ENCODE measurements at regions not wholly inside any gene's neighbourhood (a gene's known extent, or its start where the extent isn't known, plus 50 kb on each side); places are given as distances from the start of the nearest gene placed in this dataset.
"Not testable (repeated sequence)": the region's sequence is repeated elsewhere in the genome, so short reads cannot be mapped to it uniquely, and the experiment has no call there.

DNA sequence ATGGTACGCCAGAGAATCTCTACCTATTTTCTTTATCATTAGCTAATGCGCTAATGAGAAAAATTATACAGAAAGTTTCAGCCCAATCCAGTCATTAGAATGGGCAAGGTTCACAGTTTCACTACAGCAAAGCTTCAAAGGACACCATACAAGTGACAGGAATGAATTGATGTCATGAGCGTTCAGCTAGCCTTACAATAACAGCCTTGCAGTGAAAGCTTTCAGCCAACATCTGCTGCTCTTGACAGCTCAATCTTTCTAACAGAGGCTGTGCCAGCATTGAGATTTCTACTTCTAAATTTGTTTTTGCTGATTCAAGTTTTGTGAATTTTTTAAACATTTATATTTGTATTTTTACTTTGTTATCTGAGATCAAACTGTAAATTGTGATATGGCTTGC, 302.4 kb upstream of the FAM174A start:
- TF ChIP-seq POLR2A (IDR thresholded peaks at IDR 0.05; ENCODE audit: low read depth, low read length), result no peak
- FAIRE-seq (no peak), DNase-seq (ENCODE audit: insufficient read length, low spot score) (no peak)

DNA sequence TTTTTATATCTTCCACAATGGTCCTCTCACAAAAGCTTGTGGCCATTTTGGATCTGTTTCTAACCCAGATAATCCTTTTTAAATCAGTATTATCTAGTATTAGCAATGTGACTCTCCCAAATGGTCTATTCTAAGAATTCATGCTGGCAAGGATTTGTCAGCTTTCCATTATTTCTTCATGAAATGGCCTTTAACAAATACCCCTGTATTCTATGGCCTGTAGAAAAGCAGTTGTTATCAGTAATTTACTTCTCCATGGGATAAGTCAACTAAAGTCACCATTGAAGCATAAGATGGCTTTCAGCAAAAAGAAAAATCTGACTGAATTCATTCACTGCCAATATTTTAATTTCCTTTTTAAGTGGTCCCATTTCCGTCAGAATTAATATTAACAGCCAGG, 346.4 kb upstream of the FAM174A start:
- no peak for TF ChIP-seq POLR2A (IDR thresholded peaks at IDR 0.05; ENCODE audit: low read depth, low read length)
- DNase-seq (ENCODE audit: insufficient read length, low spot score) (no peak), FAIRE-seq (no peak)

DNA sequence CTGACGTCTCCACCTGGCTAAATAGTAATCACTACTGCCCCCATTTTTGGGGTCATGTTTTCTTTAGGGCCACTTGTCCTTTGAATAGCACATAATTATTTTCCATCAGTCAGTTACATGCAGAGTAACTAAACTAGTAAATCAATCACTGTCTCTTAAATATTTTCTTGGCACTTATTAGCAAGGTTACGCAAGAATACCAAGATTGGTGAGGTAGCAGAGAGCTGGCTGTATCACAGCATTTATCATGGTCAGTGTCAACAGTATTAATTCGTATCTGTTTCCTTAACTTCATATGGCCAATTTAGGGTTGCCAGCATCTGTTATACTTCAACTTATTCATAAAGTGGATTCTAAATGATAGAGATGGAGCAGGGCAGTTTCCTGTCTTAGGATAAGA, 346.8 kb upstream of the FAM174A start:
- no peak for TF ChIP-seq POLR2A (IDR thresholded peaks at IDR 0.05; ENCODE audit: low read depth, low read length)
- DNase-seq (ENCODE audit: insufficient read length, low spot score) (no peak), FAIRE-seq (no peak)

DNA sequence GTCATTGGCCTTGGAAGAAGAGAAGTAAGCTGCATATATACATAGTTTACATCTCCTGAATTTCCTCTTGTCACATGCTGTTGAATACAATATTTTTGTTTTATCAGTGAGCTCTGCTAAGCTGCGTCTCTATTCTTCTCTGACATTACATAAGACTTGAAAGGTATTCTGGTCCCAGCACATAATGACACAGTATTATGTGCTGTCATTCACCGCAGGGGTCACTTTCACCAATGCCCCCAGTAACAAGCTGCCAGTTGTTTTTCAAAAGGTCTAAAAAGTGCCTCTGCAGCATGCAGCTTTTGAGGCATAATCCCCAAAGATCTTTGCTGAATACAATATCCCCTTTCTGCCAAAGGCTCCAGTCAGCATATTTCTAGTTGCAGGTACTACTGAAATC, 349.0 kb upstream of the FAM174A start:
- FAIRE-seq (no peak), DNase-seq (ENCODE audit: insufficient read length, low spot score) (no peak)
- no peak for TF ChIP-seq POLR2A (IDR thresholded peaks at IDR 0.05; ENCODE audit: low read depth, low read length)

DNA sequence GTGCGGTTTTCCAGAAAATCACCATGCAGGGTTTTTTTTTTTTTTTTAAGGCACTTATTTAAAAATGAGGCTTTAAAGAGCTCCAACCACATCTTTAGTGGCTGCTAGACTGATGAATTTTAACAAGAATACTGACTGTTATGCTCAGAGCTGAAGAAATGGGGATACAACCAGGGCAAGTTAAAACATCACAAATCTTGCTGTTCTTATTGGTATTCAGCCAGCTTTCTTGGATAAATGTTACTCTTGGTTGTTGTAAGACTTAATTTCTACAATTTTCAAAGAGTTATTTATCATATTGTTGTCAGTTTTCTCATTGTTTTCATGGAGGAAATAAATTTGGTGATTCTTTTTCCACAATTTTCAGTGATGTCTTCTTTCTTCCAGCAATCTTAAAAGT, 352.8 kb upstream of the FAM174A start:
- no peak for TF ChIP-seq POLR2A (IDR thresholded peaks at IDR 0.05; ENCODE audit: low read depth, low read length)
- FAIRE-seq (no peak), DNase-seq (ENCODE audit: insufficient read length, low spot score) (no peak)

DNA sequence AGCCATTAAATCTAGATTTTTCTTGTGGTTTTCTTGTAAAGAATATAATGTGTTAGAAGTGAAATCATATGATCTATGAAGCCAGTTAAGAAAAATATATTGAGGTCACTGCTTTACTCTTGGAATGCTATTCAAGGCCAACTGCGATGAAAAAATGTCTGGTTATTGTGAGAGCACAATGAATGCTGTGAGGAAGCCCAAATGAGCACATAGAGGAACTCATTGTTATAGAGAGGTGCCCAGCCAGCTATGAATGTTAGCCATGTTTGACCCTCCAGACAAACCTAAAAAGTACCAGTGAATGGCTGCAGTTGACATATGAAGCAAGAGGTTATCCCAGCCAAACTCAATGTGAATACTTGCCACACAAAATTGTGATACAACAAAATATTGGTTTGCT, 359.8 kb upstream of the FAM174A start:
- TF ChIP-seq POLR2A (IDR thresholded peaks at IDR 0.05; ENCODE audit: low read depth, low read length), result no peak
- DNase-seq (ENCODE audit: insufficient read length, low spot score), result no peak
- FAIRE-seq, result no peak

DNA sequence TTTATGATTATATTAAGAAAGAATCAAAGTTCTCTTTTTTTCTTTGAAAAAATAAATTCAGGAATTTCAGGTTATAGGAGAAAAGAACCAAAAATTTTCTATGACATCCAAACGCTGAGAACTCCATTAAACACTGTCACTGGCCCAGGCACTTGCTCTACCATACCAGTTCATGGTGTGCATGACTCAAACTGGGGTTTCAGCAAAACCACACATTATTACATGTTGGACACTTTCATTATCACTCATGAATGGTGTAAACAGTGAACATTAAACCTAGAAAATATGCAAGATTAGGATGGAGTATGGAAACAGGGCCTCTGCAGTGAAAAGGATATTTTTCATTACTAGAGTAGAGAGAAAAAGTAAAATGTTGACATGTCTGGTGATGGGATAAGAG, 369.9 kb upstream of the FAM174A start:
- DNase-seq (ENCODE audit: insufficient read length, low spot score) (no peak), FAIRE-seq (no peak)
- no peak for TF ChIP-seq POLR2A (IDR thresholded peaks at IDR 0.05; ENCODE audit: low read depth, low read length)

DNA sequence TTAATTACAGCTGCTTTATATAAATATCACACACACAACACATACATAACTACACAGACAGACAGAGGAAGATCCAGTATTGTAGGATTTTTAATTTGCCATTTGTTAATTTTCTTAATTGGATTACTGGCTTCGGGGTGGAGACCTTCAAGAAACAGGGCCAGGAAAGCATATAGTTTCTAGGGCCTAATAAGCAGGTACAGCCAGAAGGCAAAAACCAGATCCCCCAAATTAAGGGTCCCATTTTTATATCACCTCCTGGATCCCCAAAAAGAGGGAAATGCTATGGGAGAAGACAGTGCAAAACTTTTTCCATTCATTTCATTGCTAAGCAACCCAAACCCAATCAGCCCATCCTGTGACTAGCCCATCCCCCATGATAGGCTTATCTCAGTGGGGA, 373.3 kb upstream of the FAM174A start:
- DNase-seq (ENCODE audit: insufficient read length, low spot score) (no peak), FAIRE-seq (no peak)
- TF ChIP-seq POLR2A (IDR thresholded peaks at IDR 0.05; ENCODE audit: low read depth, low read length), result no peak

DNA sequence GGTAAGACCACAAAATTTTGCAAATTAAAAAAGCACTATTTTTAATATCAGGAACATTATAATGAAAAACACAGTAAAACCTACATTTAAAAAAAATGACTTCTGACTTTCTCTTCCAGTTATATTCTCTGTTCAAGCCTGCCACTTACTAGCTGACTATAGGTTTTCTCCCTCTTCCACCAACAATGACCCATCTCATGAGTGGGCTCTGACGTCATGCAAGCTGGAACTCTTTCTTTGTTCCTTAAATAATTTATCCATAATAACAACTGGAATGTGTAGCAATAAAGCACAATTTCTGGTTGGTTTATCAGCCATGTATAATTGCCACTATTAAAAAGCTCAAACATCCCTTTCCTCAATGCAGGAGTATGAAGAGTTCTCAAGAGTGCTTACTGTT, 378.1 kb upstream of the FAM174A start:
- TF ChIP-seq POLR2A (IDR thresholded peaks at IDR 0.05; ENCODE audit: low read depth, low read length), result no peak
- DNase-seq (ENCODE audit: insufficient read length, low spot score) (no peak), FAIRE-seq (no peak)

DNA sequence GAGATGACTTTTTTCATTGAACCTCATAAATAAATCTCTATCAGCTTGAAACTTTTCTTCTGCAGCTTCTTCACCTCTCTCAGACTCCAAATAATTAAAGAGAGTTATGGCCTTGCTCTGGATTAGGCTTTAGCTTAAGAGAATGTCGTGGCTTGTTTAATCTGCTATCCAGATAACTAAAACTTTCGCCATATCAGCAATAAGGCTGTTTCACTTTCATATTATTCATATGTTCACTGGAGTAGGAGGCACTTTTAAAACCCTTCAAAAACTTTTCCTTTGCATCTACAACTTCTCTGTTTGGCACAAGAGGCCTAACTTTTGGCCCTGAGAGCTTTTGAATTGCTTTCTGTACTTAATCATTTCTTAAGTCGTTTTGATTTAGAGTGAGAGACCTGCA, 386.9 kb upstream of the FAM174A start:
- no peak for DNase-seq (ENCODE audit: insufficient read length, low spot score)
- FAIRE-seq, result no peak
- TF ChIP-seq POLR2A (IDR thresholded peaks at IDR 0.05; ENCODE audit: low read depth, low read length), result no peak

DNA sequence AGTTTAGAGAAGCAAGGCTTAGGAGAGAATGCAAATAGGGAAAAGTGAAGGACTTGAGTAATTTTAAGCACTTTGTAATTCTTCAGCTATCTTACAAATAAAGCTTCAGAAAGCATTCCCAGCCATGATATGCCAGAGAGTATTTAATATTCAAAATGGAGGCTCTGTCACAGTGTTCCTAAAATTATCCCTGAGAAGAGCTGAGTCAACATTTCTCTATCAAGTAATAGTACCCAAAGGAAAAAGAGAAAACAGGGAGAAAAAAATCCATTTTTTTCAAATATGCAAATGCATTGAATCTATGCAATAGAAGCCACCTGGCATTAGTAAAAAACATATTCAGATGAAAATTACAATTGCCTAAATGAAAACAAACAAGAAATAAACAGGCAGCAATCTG, 392.6 kb upstream of the FAM174A start:
- TF ChIP-seq POLR2A (IDR thresholded peaks at IDR 0.05; ENCODE audit: low read depth, low read length), result no peak
- DNase-seq (ENCODE audit: insufficient read length, low spot score) (no peak), FAIRE-seq (no peak)

DNA sequence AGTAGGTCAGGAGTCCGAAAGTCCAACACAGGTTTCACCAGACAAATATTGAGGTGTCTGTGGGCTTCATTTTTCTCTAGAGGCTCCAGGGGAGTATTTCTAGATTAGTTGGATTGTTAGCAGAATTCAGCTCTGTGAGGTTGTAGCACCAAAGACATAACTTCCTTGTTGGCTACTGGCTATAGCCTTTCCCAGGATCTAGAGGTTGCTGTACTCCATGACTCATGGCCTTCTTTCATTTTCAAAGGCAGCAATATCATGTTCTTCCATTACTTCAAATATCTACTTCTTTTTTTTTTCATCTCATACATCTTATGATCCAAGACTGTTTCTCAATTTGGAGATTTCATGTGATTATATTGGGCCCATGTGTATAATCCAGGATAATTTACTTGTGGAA, 404.0 kb upstream of the FAM174A start:
- FAIRE-seq (peak; percentile 58), DNase-seq (ENCODE audit: insufficient read length, low spot score) (no peak)
- TF ChIP-seq POLR2A (IDR thresholded peaks at IDR 0.05; ENCODE audit: low read depth, low read length), result no peak

DNA sequence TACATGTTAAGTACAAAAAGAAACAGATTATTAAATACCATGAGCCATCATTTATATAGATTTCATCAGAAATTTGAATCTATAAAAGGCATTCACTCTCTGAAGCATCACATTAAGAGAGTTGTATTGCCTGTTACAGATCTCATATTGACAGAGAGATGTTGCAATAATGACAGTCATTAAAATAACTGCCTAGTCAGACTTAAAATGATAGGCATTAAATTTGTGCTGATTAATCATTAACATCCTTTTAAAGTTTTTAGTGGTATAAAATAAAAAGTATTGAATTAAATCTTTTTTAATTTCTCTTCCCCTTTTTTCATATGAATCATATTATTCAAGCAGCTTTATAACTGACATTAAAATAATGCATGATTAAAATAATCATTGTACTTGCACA, 404.9 kb upstream of the FAM174A start:
- no peak for FAIRE-seq
- TF ChIP-seq POLR2A (IDR thresholded peaks at IDR 0.05; ENCODE audit: low read depth, low read length), result no peak
- DNase-seq (ENCODE audit: insufficient read length, low spot score), result no peak

DNA sequence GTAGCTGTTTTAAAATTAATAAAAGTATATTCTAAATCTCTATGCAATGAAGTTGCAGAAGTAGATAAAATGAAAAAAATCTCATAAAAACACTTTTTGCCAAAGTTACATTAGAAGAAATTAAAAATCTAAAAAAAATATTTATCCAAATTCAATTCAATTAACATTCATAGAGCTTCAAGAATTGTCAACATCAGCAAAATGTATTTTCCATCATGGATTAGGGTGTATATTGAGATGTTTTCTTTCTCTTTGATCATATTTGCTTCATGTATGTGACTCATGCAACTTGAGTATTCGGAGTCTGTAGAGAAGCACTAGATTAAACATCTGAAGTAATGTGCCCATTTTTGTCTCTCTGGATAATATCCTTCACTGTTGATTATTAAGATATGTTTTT, 415.3 kb upstream of the FAM174A start:
- no peak for DNase-seq (ENCODE audit: insufficient read length, low spot score)
- no peak for TF ChIP-seq POLR2A (IDR thresholded peaks at IDR 0.05; ENCODE audit: low read depth, low read length)
- FAIRE-seq, result no peak

DNA sequence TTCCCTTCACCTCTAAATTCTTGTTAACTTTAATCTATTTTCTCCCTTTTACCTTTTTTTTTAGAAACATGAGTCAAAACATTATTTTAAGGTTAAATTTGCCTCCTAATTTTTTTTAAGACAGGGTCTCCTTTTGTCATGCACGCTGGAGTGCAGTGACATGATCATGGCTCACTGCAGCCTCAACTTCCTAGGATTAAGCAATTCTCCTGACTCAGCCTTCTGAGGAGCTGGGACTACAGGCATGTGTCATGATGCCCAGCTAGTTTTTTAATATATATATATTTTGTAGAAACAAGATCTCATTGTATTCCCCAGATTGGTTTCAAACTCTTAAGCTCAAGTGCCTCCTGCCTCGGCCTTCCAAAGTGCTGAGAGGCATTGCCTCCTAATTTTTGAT, 424.7 kb upstream of the FAM174A start:
- DNase-seq (ENCODE audit: insufficient read length, low spot score), result no peak
- no peak for TF ChIP-seq POLR2A (IDR thresholded peaks at IDR 0.05; ENCODE audit: low read depth, low read length)
- no peak for FAIRE-seq

DNA sequence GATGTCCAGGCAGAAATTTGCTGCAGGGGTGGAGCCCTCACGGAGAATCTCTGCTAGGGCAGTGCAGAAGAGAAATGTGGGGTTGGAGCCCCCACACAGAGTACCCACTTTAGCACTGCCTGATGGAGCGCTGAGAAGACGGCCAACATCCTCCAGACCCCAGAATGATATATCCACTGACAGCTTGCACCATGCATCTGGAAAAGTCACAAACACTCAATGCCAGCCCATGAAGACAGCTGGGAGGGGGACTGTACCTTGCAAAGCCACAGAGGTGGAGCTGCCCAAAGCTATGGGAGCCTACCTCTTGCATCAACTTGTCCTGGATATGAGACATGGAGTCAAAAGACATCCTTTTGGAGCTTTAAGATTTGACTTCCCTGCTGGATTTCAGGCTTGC, 426.3 kb upstream of the FAM174A start:
- DNase-seq (ENCODE audit: insufficient read length, low spot score) (no peak), FAIRE-seq (no peak)
- no peak for TF ChIP-seq POLR2A (IDR thresholded peaks at IDR 0.05; ENCODE audit: low read depth, low read length)

DNA sequence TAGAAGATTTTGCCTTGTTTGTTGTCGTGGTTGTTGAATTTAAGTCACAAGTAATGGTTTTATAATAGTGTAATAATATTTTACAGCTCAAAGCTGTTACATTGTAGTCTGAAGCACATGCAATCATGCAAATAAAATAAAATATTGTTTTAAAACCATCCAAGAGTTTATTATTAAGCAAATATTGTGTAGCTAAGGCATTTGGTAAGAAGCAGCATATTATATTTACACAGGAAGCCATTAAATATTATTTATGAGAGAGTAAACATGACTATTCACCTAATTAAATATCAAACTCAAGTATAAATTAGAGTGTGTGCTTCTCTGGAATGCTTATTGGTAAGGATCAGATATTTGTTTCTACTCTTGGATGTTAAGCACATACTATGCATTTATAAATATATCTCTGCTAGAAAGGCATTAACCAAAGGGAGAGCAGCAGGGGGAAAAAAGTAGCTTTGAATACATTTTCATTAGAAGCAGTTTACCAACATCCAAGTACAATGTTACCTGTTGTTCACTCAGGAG, 431.5 kb upstream of the FAM174A start:
- not testable (repeated sequence) for DNase-seq (ENCODE audit: insufficient read length, low spot score)
- peak; percentile 53 for FAIRE-seq

DNA sequence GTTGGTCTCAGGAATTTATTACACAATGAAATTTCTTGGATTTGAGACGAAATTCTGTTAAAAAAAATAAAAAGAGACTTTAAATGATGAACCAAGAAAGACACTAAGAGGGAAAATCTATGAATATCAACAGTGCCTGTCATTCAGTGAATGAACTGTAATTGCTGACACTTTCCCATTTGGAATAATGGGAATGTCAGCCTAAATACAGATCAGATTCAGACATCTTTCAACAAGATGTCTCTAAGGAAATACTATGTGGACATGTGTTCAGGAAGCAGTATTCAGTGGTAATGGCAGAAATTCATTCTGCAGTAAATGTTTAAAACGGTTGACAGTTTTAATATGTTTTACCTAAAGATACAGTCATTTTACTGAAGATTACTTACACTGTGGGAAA, 433.7 kb upstream of the FAM174A start:
- DNase-seq (ENCODE audit: insufficient read length, low spot score), result not testable (repeated sequence)
- peak; percentile 53 for FAIRE-seq

DNA sequence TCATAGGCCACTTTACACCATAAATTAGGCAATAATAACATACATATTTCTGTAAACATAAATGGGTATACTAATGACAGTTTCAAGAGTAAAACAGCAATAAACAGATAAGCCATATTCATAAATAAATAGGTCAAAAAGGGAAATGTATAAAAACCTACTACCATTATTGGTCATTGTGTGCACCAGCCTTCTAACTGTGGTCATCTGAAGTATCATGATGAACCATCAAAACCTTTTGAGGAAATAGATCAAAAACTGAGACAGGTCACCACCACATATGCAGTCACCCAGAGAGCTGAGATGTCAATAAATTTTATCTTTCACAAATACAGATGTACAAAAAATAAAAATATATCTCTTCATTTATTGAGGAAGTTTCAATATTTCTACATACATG, 438.8 kb upstream of the FAM174A start:
- FAIRE-seq, result not testable (repeated sequence)

DNA sequence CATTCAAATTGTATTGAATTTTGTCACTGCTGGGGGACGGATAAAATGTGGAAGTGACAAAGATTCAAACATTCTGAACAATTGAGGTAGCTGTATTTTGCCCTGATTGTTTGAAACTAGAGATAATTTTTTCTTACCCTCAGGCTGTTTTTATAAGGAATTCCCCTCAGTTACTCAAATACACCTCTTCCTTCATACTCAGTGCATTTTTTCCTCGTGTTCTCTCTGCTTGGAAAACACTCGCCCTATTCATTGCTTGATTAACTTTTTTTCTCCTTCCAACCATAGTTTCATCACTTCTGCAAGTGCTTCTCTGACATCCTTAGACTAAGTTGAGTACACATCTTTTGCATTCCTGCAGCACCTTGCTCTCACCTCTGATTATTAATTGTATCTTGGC, 454.5 kb upstream of the FAM174A start:
- DNase-seq (ENCODE audit: insufficient read length, low spot score), result not testable (repeated sequence)
- FAIRE-seq, result peak; percentile 93

More for the DNA sequence above, 438.8 kb upstream of the FAM174A start:
- not testable (repeated sequence) for DNase-seq (ENCODE audit: insufficient read length, low spot score)

DNA sequence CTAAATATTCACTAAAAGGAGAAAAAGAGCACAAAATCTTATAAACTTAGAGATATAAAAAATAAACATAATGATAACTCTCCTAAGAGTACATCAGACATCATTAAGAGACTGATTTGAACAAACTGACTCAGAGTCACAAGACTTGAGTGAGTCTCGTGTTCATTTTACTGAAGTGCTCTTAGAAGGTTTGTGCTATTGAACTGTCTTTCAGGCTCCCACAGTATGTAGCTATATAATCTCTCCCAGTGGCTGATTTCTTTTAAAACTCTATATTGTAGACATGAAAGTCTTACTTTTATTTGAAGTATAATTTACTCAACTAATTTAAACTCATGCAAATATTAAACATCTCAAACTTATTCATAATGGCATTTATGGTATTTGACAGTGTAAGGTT, 456.0 kb upstream of the FAM174A start:
- FAIRE-seq; DNase-seq (ENCODE audit: insufficient read length, low spot score): not testable (repeated sequence)

All from H54 (cell line).